A673 (cell line): ENCODE measurements at regions not wholly inside any gene's neighbourhood (a gene's known extent, or its start where the extent isn't known, plus 50 kb on each side); places are given as distances from the start of the nearest gene placed in this dataset.

Source experiments
- BruUV-seq: library from RNA; stranded (reverse); fragments of 400-500 nt; replicated peaks from 2 replicates; lab custom pipeline; 2021; lab: Mats Ljungman, UMichigan
- CTCF ChIA-PET: fragments of 300-600 bp; sonication (Branson Sonifier 250); formaldehyde crosslinking; loops from one replicate; lab custom pipeline; 2022; ENCODE audit warnings: antibody characterized with exemption; lab: Charles Lee
- POLR2A ChIA-PET: fragments of 300-600 bp; sonication (Branson Sonifier 250); formaldehyde crosslinking; loops from one replicate; lab custom pipeline; 2022; ENCODE audit warnings: antibody characterized with exemption; ENCODE audit not compliant: low non-redundant PET; lab: Charles Lee
- DNase-seq: peaks from one replicate; pipeline ENCODE4 v3.0.0-alpha.2; 2015; ENCODE audit warnings: low spot score
- H3K27ac ChIP-seq: fragments of 200-600 bp; sonication (generic); 2 replicates; pipeline ENCODE4 v1.5.1; 2016; ENCODE audit warnings: mixed run types, low read depth, mild to moderate bottlenecking, mixed read lengths, antibody characterized with exemption, low read length; ENCODE audit not compliant: poor library complexity, severe bottlenecking
- H3K27me3 ChIP-seq: fragments of 200-600 bp; sonication (generic); replicated peaks from 2 replicates; pipeline ENCODE4 v1.6.1; 2017; ENCODE audit warnings: mixed run types, low read depth, mild to moderate bottlenecking, mixed read lengths, antibody characterized with exemption, low read length; ENCODE audit not compliant: insufficient read depth, poor library complexity
- H3K36me3 ChIP-seq: fragments of 200-600 bp; sonication (generic); 2 replicates; pipeline ENCODE4 v1.6.1; 2016; ENCODE audit warnings: mixed run types, mild to moderate bottlenecking, mixed read lengths, antibody characterized with exemption, low read length; ENCODE audit not compliant: insufficient read depth, poor library complexity, severe bottlenecking
- H3K4me1 ChIP-seq: fragments of 200-600 bp; sonication (generic); 2 replicates; pipeline ENCODE4 v1.6.1; 2017; ENCODE audit warnings: mixed run types, mild to moderate bottlenecking, mixed read lengths, antibody characterized with exemption, low read length; ENCODE audit not compliant: insufficient read depth, poor library complexity, severe bottlenecking
- H3K4me3 ChIP-seq: fragments of 200-600 bp; sonication (generic); 2 replicates; pipeline ENCODE4 v1.5.1; 2016; ENCODE audit warnings: low read depth, mixed run types, mild to moderate bottlenecking, mixed read lengths, low read length; ENCODE audit not compliant: poor library complexity, severe bottlenecking
- H3K9me3 ChIP-seq: fragments of 200-600 bp; sonication (generic); 2 replicates; pipeline ENCODE4 v1.6.1; 2016; ENCODE audit warnings: mixed run types, low read depth, mild to moderate bottlenecking, mixed read lengths, antibody characterized with exemption, low read length; ENCODE audit not compliant: poor library complexity, severe bottlenecking
- EZH2 ChIP-seq: fragments of 200-600 bp; sonication (generic); IDR thresholded peaks from 2 replicates; pipeline ENCODE4 v1.6.1; 2017; ENCODE audit warnings: borderline replicate concordance, low read depth, mild to moderate bottlenecking, mixed read lengths, antibody characterized with exemption, low read length; ENCODE audit not compliant: poor library complexity, severe bottlenecking
- intact Hi-C: fragments of 100-400 bp; cut with micrococcal nuclease; formaldehyde crosslinking; loops from one replicate; pipeline ENCODE4 v1.10.0; 2022; ENCODE audit not compliant: unreplicated experiment
- TF ChIP-seq, protein P1 (sequence below): fragments of 300-800, 200-600 bp; sonication (generic); conservative IDR thresholded peaks from 2 replicates; pipeline ENCODE4 v1.5.1; 2017; ENCODE audit warnings: low read depth, mild to moderate bottlenecking, antibody characterized with exemption, low read length, moderate library complexity, mixed read lengths

DNA sequence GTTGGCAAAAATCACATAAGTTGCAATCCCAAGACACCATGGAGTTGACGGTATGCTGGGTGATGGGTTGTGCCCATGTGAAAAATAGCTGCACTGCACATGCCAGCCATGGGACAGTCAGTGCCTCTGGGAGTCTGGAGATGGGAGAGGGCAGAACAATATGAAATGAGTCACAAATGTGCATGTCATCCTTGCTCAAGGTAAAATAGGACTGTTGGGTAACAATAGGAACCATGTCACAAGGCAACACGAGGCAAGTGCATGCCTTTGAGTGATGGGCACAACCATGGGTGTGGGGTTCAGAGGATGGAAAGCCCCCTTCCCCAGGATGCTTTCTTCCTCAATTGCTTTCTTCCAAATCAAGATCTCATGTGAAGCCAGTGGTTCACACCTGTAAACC is 70.5 kb upstream of the PIM1 start:
- no TSS peak for BruUV-seq
- ChIA-PET POLR2A (no interaction called here), CTCF (no interaction called here)
- Histone ChIP-seq H3K9me3 (no peaks in the 10 kb centered on the region), H3K36me3 (no peaks in the 10 kb centered on the region), H3K4me1 (peaks cover 28% of the 10 kb centered on the region), H3K4me3 (no peak overlapping the region), H3K27ac (no peak overlapping the region), H3K27me3 (no peaks in the 10 kb centered on the region)
- DNase-seq = no peak
- intact Hi-C loops = no loop called here
- TF ChIP-seq EZH2 = no peak
- TF ChIP-seq, protein P1, sequence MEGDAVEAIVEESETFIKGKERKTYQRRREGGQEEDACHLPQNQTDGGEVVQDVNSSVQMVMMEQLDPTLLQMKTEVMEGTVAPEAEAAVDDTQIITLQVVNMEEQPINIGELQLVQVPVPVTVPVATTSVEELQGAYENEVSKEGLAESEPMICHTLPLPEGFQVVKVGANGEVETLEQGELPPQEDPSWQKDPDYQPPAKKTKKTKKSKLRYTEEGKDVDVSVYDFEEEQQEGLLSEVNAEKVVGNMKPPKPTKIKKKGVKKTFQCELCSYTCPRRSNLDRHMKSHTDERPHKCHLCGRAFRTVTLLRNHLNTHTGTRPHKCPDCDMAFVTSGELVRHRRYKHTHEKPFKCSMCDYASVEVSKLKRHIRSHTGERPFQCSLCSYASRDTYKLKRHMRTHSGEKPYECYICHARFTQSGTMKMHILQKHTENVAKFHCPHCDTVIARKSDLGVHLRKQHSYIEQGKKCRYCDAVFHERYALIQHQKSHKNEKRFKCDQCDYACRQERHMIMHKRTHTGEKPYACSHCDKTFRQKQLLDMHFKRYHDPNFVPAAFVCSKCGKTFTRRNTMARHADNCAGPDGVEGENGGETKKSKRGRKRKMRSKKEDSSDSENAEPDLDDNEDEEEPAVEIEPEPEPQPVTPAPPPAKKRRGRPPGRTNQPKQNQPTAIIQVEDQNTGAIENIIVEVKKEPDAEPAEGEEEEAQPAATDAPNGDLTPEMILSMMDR = no peak

DNA sequence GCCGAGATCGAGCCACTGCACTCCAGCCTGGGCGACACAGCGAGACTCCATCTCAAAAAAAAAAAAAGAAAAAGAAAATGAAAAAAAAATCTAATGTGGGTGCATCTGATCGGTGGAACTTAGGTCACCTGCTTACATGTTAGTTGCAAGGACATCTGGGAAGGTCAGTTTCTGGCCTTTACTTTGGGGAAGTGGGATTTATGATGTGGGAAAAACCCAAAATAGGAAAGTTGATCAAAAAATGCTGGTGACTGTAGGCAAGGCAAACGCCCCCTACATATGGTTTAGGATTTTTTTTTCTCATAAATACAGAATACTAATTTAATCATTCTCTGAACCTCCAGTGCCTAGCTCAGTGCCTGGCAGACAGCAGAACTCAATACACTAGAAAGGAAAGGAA is 69.2 kb upstream of the PIM1 start:
- peaks cover 28% of the 10 kb centered on the region for H3K4me1 ChIP-seq
- BruUV-seq = no TSS peak
- no peaks in the 10 kb centered on the region for H3K27me3 ChIP-seq
- no peak for TF ChIP-seq EZH2
- TF ChIP-seq, protein P1 = no peak
- intact Hi-C loops = no loop called here
- H3K4me3 ChIP-seq = no peak overlapping the region
- no peak overlapping the region for H3K27ac ChIP-seq
- POLR2A ChIA-PET = no interaction called here
- H3K9me3 ChIP-seq = no peaks in the 10 kb centered on the region
- CTCF ChIA-PET = no interaction called here
- no peak for DNase-seq
- no peaks in the 10 kb centered on the region for H3K36me3 ChIP-seq

DNA sequence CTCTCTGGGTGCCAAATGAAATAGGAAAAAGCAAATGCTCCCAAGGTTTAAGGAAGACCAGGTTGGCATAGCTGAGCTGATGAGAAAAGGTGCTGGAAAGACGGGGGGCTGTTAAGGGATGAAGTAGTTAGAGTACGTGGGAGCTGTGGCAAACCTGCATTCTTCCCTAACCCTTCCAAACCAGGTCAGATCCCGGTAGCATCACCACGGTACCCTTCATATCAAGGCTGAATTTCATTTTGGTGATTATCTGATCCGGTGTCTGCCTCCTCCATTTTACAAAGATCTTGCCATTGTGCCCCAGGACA is 68.0 kb upstream of the PIM1 start:
- no peak for TF ChIP-seq EZH2
- TF ChIP-seq, protein P1 = no peak
- POLR2A ChIA-PET = interaction anchor here (0.6 kb wide), 1 partner anchor 16 kb away, joined by 4 read pairs; no protein-coding TSS in a partner anchor
- Histone ChIP-seq H3K27me3 (no peaks in the 10 kb centered on the region), H3K36me3 (no peaks in the 10 kb centered on the region), H3K9me3 (no peaks in the 10 kb centered on the region), H3K4me1 (peaks cover 28% of the 10 kb centered on the region), H3K4me3 (peak overlapping the region; percentile 45), H3K27ac (peak overlapping the region; percentile 79)
- CTCF ChIA-PET = no interaction called here
- BruUV-seq = no TSS peak
- DNase-seq = no peak
- intact Hi-C loops = loop anchor here (1.0 kb wide), 1 partner anchor 67 kb away; no protein-coding TSS in a partner anchor
